Middle frontal gyrus (tissue), 1 donor: ENCODE measurements at regions not wholly inside any gene's neighbourhood (a gene's known extent, or its start where the extent isn't known, plus 50 kb on each side); places are given as distances from the start of the nearest gene placed in this dataset.

Experiments used
- DNase-seq: peaks from one replicate; pipeline ENCODE4 v3.0.0-alpha.2; 2015; ENCODE audit warnings: low spot score; ENCODE audit errors: extremely low spot score

GRCh38 chr3:25142609-25143355 is 285.3 kb upstream of the RARB start:
- no peak for DNase-seq

DNA sequence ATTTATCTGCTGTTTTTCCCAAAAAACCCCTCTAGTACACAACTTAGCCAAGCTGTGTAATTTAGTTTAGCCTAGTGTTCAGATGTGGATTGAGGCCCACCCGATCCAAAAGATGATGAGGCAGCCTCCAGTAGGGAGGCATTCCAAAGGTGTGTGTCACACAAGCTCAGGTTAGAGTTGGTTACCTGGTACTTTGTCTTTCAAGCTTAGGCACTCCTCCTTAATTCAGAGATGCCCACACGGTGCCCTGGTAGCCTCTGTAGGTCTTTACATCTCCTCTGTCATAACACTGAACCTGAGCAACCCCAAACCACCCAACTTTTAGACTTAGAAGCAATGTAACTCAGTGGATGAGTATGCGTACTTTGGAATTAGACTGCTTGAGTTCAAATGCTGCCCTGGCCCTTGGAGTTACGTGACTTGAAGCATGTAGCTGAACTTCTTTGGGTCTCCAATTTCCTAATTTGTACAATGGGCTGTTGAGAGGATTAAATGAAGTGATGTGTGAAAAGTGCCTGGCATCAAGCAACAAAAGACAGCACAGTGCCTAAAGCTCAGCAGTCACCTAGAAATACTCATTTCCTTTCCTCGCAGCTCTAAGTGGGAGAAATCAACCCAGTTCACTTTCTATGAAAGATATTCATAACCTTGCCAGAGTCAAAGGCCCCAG is 284.6 kb upstream of the RARB start:
- DNase-seq: no peak

DNA sequence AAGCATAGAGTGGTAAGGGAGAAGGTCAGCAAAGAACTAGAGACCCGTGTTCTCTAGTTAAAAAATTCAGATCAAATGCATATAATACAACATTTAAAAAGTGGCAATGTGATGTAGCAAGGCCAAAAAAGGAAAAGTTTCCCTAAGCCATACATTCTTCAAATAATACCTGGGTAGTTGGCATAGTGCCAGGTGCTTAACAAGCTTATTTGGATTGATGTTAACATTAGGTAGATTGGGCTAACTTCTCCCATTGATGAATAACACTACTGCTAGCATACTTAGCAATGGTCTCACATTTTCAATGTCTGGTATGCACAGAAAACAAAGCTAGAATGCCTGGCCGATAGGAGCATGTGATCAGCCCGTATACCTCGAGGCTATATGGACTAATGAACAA is 283.6 kb upstream of the RARB start:
- no peak for DNase-seq

DNA sequence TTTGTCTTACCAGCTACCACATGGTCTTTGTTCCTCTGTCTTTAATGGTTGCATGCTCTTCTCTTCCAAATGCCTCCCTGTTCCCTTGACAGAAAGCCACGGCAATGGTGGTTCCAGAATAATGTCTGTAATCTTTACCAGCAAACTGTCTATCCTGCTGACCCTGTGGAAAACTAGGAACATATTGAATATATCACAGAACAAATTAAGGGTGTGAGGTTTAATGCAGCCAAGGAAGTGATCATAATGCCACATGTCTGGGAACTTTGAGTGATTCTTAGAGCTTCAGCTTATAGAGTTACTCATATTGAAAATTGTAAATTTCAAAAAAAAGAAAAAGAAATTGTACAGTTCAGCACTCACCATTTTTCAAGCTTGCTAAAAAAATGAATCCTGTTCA is 282.9 kb upstream of the RARB start:
- DNase-seq: no peak

DNA sequence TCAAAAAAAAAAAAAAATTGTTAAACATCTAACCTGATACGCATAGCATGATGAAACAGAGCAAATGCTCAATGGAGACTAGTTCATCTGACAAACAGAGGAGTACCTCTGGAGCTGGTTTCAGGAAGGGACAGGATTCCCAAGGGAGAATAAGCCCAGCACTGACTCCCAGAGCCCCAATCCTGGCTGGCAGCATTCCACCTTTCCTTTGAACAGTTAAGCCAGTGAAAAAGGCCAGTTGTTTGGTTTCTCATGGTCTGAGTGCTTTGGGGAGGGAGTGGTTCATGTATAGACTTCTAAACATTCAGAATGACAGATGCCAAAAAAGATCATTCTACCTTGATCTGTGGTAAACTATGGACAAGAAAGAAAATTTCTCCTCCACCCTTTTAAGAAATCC is 277.9 kb upstream of the RARB start:
- no peak for DNase-seq

- DNase-seq: no peak
Observed at GRCh38 chr3:25151281-25151902, 276.7 kb upstream of the RARB start.

- no peak for DNase-seq
Observed at GRCh38 chr3:25151903-25152295, 276.2 kb upstream of the RARB start.

DNA sequence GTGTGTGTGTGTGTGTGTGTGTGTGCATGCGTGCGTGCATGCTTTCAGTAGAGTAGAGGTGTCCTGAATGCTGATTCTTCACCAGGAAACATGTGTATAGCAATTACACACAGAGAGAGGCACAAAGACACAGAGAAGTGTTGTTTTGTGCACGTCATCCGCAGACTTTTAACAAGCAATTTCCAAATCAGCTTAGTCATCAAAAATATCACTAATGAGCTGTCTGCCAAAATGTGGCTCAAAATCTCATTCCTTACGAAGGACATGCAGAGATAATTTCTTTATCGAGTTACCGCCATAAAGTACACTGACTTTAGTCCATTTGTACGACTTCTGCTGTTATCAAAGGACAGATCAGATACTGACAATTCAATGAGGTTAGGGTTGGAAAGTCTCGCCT is 274.9 kb upstream of the RARB start:
- no peak for DNase-seq

DNA sequence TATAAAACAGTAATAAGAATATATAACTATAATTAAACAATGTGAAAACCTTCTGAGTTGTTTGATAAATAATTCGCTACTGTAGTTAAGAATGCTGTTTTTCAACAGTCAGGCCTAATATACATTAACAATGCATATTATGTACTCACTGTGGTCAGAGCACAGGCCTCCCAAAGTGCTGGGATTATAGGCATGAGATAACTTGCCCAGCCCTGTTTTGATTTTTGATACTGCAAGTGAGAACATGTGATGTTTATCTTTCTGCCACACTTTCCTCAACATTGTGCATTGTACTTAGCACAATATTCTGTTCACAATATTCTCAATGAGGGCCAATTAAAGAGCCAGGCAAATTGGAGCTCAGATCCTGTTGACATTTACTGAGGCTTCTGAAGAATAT is 274.5 kb upstream of the RARB start:
- DNase-seq: no peak

DNA sequence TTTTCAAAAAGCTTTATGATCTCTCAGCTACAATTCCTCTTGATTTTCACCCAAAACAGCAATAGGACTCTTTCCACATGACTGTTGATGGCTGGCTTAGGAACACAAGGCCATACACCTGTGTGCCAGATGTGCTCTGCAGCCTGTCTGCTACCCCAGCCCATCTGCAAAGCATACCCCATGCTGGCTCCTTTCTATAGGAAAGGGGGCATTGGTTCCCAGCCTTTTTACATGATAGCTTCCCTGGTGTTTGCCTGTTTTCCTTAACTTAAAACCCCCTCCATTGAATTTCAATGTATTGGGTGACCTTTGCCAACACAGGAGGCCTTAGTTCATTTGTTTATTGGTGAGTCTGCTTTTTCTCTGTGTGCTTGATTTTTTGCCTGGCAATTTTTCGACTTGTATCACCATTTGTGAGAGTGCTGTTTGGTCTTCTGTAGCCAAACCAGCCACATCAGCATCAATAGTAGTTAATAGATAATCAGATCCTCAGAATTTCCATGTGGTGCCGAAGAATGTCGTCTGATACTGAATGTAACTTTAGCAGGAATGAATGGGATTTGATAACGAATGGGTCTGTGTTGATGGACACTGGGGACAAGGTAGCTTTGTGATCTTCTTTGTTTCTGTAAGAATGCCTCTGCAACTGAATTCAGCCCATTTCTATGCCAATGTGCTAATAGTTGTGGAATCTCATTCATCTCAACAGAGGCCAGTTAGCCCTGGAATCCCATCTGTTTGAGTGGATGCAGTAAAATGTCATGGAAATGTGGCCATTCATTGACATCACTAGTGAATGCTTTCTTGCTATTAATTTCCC is 272.2 kb upstream of the RARB start:
- no peak for DNase-seq

DNA sequence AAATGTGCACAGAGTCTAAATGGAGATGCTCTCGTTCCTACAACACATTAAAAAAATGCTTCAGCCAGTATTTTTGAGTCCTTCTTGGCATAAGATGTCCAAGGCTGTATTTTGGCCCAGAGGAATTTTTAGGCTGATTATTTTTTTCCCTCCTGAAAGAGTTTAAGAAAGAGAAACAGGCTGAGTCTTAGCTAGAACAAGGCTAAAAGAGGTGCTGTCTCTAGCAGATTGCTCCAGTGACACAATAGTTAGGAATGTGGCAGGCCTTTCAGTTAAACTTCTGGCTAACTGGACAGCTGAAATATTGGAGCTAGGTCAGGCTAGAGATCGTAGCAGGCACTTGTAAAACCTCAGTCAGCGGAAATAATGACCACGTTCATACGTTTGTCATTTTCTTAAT is 271.4 kb upstream of the RARB start:
- no peak for DNase-seq

DNA sequence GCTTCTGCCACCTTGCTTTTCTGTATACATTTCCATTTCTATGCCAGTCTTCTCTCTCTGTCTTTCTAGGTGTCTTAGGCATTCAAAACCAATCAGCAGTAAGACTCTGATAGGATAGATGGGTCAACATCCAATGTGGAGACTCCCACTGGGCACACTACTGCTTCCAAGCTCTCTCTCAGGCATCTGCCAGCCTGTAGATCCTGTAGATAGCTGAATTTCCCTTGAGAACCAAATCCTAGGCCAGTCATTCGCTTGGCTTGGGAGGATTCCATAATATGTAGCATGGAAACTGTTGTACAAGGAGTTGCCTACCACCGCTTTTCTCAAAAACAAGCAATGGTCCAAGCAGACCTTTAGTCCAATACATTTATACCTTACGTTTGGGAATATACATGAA is 262.8 kb upstream of the RARB start:
- no peak for DNase-seq

- no peak for DNase-seq
Observed at GRCh38 chr3:25166016-25166415, 262.0 kb upstream of the RARB start.

DNA sequence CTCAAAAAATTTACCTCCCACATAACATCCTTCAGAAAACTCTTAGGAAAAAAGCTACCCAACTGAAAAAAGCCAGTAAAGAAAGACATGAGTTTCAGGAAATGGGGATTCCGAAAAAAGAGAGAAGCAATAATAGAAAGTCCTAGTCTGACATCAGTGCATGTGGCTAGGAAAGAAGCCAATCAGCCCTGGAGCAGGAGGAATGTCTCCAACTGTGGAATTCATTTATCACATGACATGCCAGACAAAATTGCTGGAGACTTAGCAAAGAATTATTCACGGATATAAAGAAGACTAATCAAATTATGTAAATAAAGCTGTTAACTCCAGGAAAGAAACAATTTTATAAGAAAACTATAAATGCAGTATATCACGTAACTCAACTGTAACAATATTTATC is 258.9 kb upstream of the RARB start:
- DNase-seq: no peak

DNA sequence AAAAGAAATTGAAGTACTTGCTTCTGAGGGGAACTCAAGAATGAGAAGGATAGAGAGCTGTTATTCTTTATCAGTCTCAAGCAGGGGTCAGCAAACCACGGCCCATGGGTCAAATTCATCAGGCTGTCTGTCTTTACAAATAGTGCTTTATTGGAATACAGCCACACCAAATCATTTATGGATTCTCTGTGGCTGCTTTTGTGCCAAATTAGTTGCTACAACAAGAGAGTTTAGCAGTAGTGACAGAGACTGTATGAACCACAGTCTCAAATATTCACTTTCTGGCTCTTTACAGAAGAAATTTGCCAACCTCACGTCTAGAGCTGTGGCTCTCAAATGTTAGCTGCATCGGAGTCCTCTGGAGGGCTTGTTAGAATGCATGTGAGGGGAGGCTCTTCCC is 258.0 kb upstream of the RARB start:
- DNase-seq: no peak

GRCh38 chr3:25171118-25171807 is 256.8 kb upstream of the RARB start:
- no peak for DNase-seq

DNA sequence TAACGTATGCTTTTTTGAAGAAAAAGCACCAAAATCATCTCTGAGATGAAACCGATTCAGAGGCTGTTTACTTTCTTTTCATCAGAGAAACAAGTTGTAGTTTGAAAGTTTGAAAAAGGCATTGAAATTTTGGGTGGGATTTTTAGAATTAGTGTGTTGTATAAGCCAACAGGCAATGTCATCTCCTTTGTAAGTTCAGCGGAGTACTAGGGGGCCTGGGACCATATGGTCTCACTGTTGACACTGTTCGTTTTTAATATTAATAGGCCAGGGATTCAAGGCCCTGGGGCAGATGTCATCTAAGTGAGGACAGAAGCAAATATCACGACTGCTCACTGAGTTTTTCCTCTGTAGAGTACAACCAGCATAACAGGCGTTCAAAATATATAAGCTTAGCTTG is 256.2 kb upstream of the RARB start:
- DNase-seq: no peak

GRCh38 chr3:25173606-25174005 is 254.5 kb upstream of the RARB start:
- no peak for DNase-seq

DNA sequence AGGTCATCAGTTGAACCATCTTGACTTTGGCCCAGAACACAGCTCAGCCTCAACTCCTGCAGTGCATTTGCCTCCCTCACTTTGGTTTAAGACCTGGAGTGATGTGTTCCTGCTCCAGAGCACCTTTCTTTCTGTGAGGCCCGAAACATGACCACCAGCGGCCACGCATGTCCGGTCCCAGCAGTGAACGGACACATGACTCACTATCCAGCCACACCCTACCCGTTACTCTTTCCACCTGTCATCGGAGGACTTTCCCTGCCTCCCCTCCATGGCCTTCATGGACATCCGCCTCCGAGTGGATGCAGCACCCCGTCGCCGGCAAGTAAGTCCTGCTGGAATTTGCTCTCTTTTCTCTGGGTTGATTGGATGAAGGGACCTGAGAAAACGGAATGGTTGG is 253.8 kb upstream of the RARB start:
- DNase-seq: no peak

DNA sequence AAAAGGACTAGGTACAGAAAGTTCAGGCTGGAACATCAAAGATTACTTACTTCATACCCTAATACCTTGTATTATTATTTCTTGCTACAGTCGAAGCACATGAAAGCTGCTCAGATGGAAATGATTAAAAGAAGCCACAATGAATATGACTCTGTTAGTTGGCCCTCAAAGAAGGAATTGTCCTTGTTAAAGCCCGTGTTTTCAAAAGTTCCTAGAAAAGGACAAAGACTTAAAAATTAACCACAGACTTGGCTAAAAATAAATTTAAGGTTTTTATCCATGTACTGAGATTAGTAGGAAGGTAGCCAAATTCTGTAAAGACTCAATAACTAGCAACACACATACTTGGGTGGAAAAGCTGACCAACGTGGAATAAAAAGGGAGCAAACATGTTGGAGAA is 251.0 kb upstream of the RARB start:
- no peak for DNase-seq

DNA sequence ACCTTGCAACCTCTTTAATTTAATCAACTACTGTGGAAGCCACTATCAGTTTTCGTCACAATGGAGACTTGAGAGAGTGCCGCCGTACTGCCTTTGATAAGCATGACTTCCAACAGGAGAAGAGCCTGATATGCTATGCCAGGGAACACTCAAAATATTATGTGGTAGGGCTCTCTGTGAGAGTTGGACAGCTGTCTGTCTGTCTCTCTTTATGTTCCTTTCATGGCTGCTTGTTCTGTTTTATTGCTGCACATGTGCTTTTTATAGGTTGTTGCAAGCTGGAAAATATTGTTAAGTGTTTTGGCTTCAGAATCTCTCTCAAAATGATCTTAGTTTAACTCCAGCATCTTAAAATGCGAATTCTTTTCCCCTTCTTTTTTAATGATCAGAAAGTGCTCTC is 249.4 kb upstream of the RARB start:
- DNase-seq: no peak
